Panc1 (cell line): ENCODE measurements at regions not wholly inside any gene's neighbourhood (a gene's known extent, or its start where the extent isn't known, plus 50 kb on each side); places are given as distances from the start of the nearest gene placed in this dataset.

ENCODE experiments used
- CTCF ChIP-seq: fragments of 450-650 bp; IDR thresholded peaks from 2 replicates; pipeline ENCODE4 v1.5.1; 2017; ENCODE audit warnings: mild to moderate bottlenecking
- POLR2AphosphoS5 ChIP-seq: IDR thresholded peaks from 2 replicates; pipeline ENCODE4 v1.6.1; 2012; ENCODE audit warnings: mild to moderate bottlenecking, low read depth, low read length, moderate library complexity
- TCF7L2 ChIP-seq: IDR thresholded peaks from 2 replicates; pipeline ENCODE4 v1.6.1; 2011; ENCODE audit warnings: mild to moderate bottlenecking, low read depth, low read length, inconsistent platforms

- TF ChIP-seq CTCF (no peak), POLR2AphosphoS5 (no peak), TCF7L2 (no peak)
Observed at GRCh38 chr16:17018585-17018939, 452.2 kb downstream of the XYLT1 start.
